ENCODE measurements at regions not wholly inside any gene's neighbourhood (a gene's known extent, or its start where the extent isn't known, plus 50 kb on each side); places are given as distances from the start of the nearest gene placed in this dataset.

- DNase-seq (ENCODE audit: low read depth in 2 of 2), result no peak
Observed at GRCh38 chr2:196224756-196225155, 53.4 kb upstream of the STK17B start.

GRCh38 chr2:196225213-196225612 is 53.8 kb upstream of the STK17B start:
- no peak for DNase-seq (ENCODE audit: low read depth in 2 of 2)

- DNase-seq (ENCODE audit: low read depth in 2 of 2), result no peak
Observed at GRCh38 chr2:196226058-196226706, 54.8 kb upstream of the STK17B start.

DNA sequence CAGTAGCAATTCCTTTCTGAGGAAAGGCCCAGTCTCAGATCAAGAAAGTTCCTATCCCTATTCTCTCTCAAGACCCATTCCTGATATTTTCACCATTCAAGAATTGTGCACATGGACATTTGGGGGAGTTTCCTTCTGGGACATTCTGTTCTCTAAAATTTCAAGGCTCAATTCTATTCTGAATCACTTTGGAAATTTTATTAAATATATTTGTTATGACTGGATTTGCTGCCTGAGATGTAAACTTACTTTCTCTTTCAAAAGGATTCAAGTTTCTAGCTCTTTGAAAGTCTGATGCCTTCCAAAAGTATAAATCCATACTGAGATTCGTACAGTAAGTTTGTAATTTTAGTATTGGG is 55.3 kb upstream of the STK17B start:
- no peak for DNase-seq (ENCODE audit: low read depth in 2 of 2)

DNA sequence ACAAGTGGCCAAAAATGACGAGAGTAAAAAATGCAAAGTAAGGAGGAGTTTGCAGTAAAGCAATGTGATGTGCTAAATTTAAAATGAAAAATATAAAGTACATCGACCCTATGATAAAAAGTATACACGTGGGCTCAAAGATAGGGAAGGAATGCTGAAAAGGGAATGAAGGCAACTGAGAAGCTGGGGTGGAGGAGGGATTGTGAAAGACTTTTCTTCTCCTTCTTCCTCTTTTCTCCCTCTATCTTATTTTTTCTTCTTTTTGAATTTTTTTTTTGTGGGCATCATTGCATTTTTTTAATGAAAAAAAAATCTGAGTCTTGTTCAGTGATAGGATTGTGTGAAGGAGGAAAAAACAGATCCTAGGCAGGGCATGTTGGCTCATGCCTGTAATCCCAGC is 57.6 kb upstream of the STK17B start:
- DNase-seq (ENCODE audit: low read depth in 2 of 2), result no peak

GRCh38 chr2:196230061-196230854 is 58.9 kb upstream of the STK17B start:
- peak in 1 of 2 donors; percentile 36 for DNase-seq (ENCODE audit: low read depth in 2 of 2)

GRCh38 chr2:196233021-196233804 is 61.8 kb upstream of the STK17B start:
- no peak for DNase-seq (ENCODE audit: low read depth in 2 of 2)

DNA sequence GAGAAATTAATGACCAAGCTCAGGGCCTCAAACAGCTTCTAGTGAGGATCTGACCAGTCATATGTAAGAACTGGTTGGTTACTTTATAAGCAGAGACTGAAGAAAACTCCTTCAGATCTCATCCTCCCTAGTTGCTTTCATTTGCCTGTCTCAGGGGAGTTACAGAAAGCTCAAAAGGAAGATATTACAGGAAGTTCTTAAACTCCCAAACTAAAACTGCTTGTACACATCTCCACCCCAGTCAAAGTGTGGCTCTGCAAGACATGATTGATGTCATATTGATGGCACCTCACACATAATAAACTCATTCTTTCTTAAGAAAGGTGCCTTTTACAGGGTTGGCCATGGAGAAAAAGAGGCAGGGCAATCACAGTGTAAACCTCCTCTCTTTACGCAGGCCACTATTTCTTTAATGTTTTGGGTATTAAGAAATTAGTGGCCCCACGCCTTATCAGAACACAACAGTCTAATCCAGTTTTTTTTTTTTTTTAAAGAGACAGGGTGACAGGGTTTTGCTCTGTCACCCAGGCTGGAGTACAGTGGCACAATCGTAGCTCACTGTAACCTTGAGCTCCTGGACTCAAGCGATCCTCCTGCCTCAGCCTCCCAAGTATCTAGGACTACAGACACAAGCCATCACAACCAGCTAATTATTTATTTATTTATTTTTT is 62.6 kb upstream of the STK17B start:
- DNase-seq (ENCODE audit: low read depth in 2 of 2), result no peak

GRCh38 chr2:196234672-196235071 is 63.3 kb upstream of the STK17B start:
- no peak for DNase-seq (ENCODE audit: low read depth in 2 of 2)

- no peak for DNase-seq (ENCODE audit: low read depth in 2 of 2)
Observed at GRCh38 chr2:196238836-196239380, 67.5 kb upstream of the STK17B start.

- DNase-seq (ENCODE audit: low read depth in 2 of 2), result peak in 1 of 2 donors; percentile 53
Observed at GRCh38 chr2:196239622-196240587, 68.5 kb upstream of the STK17B start.

DNA sequence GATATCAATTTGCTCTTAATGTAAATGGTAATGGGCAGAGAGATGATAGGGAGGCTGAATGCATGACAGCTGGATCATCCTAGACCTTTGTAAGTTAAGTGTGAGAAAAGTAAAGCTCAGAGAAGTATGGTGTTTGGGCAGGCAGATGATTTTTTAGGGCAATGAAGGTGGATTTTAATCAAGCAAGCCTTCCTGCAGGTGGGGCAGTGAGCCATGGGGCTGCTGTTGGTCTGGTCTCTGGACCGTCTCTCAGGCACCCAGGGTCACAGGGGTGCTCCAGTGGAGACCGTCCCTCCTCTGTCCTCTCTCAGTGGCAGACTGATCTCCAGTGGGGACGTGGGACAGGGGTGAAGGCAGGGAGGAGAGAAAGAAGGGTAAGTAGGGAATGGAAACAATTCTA is 69.8 kb upstream of the STK17B start:
- DNase-seq (ENCODE audit: low read depth in 2 of 2), result no peak

DNA sequence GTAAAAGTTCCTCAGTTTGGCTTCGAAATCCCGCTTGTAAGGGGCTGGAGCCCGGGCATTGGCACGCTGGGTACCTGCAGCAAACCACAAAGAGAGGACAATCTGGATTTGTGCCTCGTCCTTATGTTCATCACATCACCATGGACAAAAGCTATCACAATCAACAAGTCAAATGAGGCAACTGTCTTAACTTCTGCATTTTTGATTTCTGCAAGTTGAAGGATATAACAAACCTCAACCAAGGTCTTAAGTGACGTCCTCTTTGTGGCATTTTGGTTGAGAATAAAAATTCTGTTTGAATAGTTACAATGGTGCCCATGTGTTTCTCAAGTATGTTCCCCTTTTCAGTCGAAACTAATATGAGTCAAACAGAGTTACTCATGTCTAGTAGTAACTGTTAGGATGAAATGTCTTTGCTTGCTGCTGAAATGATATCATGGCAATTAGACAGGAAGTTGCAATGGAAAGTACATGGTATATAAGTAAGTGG is 70.8 kb upstream of the STK17B start:
- no peak for DNase-seq (ENCODE audit: low read depth in 2 of 2)

- DNase-seq (ENCODE audit: low read depth in 2 of 2), result no peak
Observed at GRCh38 chr2:196244516-196244915, 73.1 kb upstream of the STK17B start.

DNA sequence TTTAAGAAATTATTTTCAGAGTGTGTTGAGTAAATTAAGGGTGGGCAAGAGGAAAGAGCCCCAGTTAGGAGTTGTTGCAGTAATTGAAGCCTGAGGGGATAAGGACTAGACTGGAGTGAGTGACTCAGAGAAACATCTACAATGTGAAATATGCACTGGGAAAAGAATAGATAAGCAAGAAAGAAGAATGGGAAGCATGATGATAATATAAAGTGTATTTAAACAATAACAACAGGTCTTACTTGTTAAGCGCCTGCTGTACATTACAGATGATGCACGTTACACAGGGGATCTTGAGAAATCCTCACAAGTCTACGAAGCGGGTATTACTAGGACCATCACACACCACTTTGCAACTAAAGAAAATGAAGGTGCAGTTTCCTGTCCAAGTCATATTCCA is 73.6 kb upstream of the STK17B start:
- no peak for DNase-seq (ENCODE audit: low read depth in 2 of 2)

- DNase-seq (ENCODE audit: low read depth in 2 of 2), result no peak
Observed at GRCh38 chr2:196245378-196246140, 74.2 kb upstream of the STK17B start.

GRCh38 chr2:196247114-196247975 is 76.0 kb upstream of the STK17B start:
- no peak for DNase-seq (ENCODE audit: low read depth in 2 of 2)

DNA sequence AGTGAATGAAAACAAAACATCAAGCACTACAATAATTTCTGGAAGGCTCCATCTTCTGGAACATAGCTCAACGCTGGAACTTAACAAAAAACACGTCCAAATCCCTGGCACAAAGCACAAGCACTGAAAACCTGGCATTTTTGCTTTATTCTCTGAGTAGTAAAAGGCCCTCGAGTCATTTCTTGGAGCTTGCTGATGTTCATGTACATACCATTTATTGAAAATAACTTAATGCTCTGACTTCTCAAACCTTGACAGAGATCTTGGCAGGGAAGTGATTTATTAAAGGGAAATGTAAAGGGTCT is 76.5 kb upstream of the STK17B start:
- no peak for DNase-seq (ENCODE audit: low read depth in 2 of 2)

Data from stimulated activated CD4-positive, alpha-beta T cell treated with anti-CD3 and anti-CD28 coated beads, Interleukin-1b, Interleukin-23, amount 100 ng/mL, for 1 hour (primary cell).